ENCODE measurements at regions not wholly inside any gene's neighbourhood (a gene's known extent, or its start where the extent isn't known, plus 50 kb on each side); places are given as distances from the start of the nearest gene placed in this dataset.

DNA sequence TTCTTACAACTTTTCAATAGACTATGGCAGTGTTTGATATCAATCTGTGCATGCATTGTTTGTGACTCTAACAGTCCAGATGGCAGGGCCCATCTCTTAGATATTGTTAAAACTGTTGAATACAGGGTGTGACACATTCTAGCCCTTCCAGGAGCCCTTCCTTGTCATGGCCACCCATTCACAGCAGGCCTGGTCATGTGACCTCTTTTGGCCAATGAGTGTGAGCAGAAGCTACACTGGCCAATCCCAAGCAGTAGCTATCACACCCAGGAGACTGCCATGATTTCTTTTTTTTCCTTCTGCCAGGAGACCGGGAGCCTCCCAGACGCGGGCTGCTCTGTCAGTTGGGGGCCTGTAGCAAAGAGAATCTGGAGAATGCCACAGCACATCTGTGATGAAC, 655.4 kb upstream of the MKI67 start:
- H3K4me3 ChIP-seq (ENCODE audit: low read depth, low read length): no peak overlapping the region
- TF ChIP-seq, protein P1, sequence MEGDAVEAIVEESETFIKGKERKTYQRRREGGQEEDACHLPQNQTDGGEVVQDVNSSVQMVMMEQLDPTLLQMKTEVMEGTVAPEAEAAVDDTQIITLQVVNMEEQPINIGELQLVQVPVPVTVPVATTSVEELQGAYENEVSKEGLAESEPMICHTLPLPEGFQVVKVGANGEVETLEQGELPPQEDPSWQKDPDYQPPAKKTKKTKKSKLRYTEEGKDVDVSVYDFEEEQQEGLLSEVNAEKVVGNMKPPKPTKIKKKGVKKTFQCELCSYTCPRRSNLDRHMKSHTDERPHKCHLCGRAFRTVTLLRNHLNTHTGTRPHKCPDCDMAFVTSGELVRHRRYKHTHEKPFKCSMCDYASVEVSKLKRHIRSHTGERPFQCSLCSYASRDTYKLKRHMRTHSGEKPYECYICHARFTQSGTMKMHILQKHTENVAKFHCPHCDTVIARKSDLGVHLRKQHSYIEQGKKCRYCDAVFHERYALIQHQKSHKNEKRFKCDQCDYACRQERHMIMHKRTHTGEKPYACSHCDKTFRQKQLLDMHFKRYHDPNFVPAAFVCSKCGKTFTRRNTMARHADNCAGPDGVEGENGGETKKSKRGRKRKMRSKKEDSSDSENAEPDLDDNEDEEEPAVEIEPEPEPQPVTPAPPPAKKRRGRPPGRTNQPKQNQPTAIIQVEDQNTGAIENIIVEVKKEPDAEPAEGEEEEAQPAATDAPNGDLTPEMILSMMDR (conservative IDR thresholded peaks at IDR 0.05; ENCODE audit: low read depth, low read length): no peak
- DNase-seq (ENCODE audit: low read depth): no peak

- TF ChIP-seq, protein P1 (conservative IDR thresholded peaks at IDR 0.05; ENCODE audit: low read depth, low read length): no peak
- DNase-seq (ENCODE audit: low read depth): no peak
- no peak overlapping the region for H3K4me3 ChIP-seq (ENCODE audit: low read depth, low read length)
These were observed 658.2 kb upstream of the MKI67 start for GRCh38 chr10:128784444-128784843.

- TF ChIP-seq, protein P1 (conservative IDR thresholded peaks at IDR 0.05; ENCODE audit: low read depth, low read length): no peak
- no peak for DNase-seq (ENCODE audit: low read depth)
- H3K4me3 ChIP-seq (ENCODE audit: low read depth, low read length): no peak overlapping the region
These were observed 666.4 kb upstream of the MKI67 start for GRCh38 chr10:128792426-128793140.

GRCh38 chr10:128793726-128794655, 667.8 kb upstream of the MKI67 start:
- H3K4me3 ChIP-seq (ENCODE audit: low read depth, low read length): no peak overlapping the region
- TF ChIP-seq, protein P1 (conservative IDR thresholded peaks at IDR 0.05; ENCODE audit: low read depth, low read length): no peak
- no peak for DNase-seq (ENCODE audit: low read depth)

DNA sequence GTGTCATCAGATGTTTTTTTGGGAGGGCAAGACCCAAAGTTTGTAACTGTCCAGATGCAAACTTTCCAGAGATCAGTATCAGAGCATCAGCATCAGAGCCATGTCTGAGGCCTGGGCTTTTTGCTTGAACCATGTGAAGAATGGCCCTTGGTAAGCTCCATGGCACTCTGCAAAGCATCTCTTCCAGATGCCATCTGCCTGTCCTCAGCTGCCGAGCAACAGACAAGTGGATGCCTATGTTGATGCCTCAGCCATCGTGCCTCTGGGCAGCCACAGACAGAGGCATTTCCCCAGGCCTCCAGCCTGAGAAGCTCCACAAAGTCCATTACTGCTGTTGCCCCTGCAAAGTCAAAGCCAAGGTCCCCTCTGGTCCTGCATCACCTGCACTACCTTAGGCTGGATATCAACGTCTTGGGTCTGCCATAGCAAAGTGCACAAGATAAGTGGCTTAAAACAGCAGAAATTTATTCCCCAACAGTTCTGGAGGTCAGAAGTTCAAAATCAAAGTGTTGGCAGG, 670.2 kb upstream of the MKI67 start:
- DNase-seq (ENCODE audit: low read depth): no peak
- no peak overlapping the region for H3K4me3 ChIP-seq (ENCODE audit: low read depth, low read length)
- TF ChIP-seq, protein P1 (conservative IDR thresholded peaks at IDR 0.05; ENCODE audit: low read depth, low read length): no peak

DNA sequence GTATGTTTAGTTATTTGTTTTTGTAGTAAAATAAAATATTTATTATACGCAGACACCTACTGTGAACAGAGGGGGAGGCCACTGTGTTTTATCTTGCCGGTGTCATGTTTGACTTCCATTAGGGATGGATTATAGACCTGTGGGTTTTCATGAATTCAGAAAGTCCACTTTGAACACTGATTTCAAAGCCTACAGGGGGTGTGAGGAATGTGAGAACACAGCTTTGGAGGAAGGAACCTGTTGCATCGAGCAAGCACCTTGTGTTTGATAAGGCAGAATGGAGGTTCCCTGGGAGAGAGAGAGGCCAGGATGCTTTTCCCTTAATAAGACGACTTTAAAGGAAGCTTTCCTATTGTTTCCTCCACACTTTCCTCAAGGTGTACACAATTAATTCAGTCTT, 665.0 kb upstream of the MGMT start:
- DNase-seq (ENCODE audit: low read depth): no peak
- TF ChIP-seq, protein P1 (conservative IDR thresholded peaks at IDR 0.05; ENCODE audit: low read depth, low read length): no peak
- no peak overlapping the region for H3K4me3 ChIP-seq (ENCODE audit: low read depth, low read length)
